Lower leg skin (tissue), 3 donors: ENCODE measurements at regions not wholly inside any gene's neighbourhood (a gene's known extent, or its start where the extent isn't known, plus 50 kb on each side); places are given as distances from the start of the nearest gene placed in this dataset.

Source experiments
- CTCF ChIP-seq, 3 donors: fragments of 450-650 bp; IDR thresholded peaks; one replicate each; pipeline ENCODE4 v1.5.1; 2016; ENCODE audit warnings: antibody characterized with exemption in 3 of 3, mild to moderate bottlenecking in 3 of 3, moderate library complexity in 2 of 3
- POLR2A ChIP-seq, 2 donors: fragments of 450-650 bp; IDR thresholded peaks; one replicate each; pipeline ENCODE4 v1.6.1; 2016 to 2017; ENCODE audit warnings: antibody characterized with exemption in 2 of 2, mild to moderate bottlenecking in 1 of 2, moderate library complexity in 1 of 2

GRCh38 chr14:26172396-26172795 lies 425.4 kb downstream of the NOVA1 start:
- TF ChIP-seq CTCF (IDR thresholded peaks at IDR 0.05) (no peak), POLR2A (IDR thresholded peaks at IDR 0.05) (no peak)
